Thyroid gland (tissue), 4 donors: ENCODE measurements at regions not wholly inside any gene's neighbourhood (a gene's known extent, or its start where the extent isn't known, plus 50 kb on each side); places are given as distances from the start of the nearest gene placed in this dataset.

Experiments
- CTCF ChIP-seq, 6 experiments: fragments of 200-600 bp in 3 of 6; fragments of 450-650 bp in 3 of 6; sonication (generic) in 3 of 6; IDR thresholded peaks; one replicate each; pipeline ENCODE4 v1.5.1; 2016 to 2019; ENCODE audit warnings: antibody characterized with exemption in 6 of 6, mild to moderate bottlenecking in 2 of 6, inconsistent platforms in 1 of 6, moderate library complexity in 1 of 6
- POLR2A ChIP-seq, 2 donors: fragments of 450-650 bp; IDR thresholded peaks; one replicate each; pipeline ENCODE4 v1.6.1; 2017; ENCODE audit warnings: antibody characterized with exemption in 2 of 2, mild to moderate bottlenecking in 2 of 2, moderate library complexity in 1 of 2

DNA sequence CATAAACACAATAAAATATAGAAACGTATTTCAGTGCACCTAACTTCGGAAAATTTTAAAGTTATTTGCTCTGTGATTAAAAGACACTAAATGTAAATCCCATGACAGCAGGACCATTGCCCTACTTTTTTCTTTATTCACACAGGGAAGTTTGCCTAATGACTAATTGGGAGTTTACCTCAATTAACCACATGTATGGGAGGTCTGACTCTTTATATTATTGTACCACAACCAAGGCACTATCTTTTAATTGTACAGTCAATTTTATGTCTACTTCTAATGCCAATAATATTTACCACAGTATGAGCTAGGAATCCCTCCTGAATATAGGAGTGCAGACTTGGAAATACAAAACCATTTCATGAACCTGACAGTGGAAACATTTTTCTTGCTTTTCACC lies 360.8 kb upstream of the NEGR1 start:
- TF ChIP-seq CTCF (IDR thresholded peaks at IDR 0.05), result no peak
- TF ChIP-seq POLR2A (IDR thresholded peaks at IDR 0.05), result no peak
